HepG2 (cell line): ENCODE measurements at regions not wholly inside any gene's neighbourhood (a gene's known extent, or its start where the extent isn't known, plus 50 kb on each side); places are given as distances from the start of the nearest gene placed in this dataset.

Experiments
- ATAC-seq: fragments of 200-7000 bp; cut with Tn5 transposase; 3 replicates; pipeline ENCODE4 v1.9.1; 2020; ENCODE audit warnings: mild to moderate bottlenecking, moderate library complexity
- BruUV-seq: library from RNA; stranded (reverse); fragments of 400-500 nt; replicated peaks from 2 replicates; lab custom pipeline; 2021; lab: Mats Ljungman, UMichigan
- CTCF ChIA-PET: fragments of 300-600 bp; formaldehyde crosslinking; extraction: SDS; loops from one replicate; lab custom pipeline; 2021; ENCODE audit warnings: low total read pairs, inconsistent platforms, low intra/inter-chr PET ratio; lab: Yijun Ruan, JAX
- POLR2A ChIA-PET: fragments of 350-600 bp; sonication (Branson Sonifier 250); formaldehyde crosslinking; loops from one replicate; lab custom pipeline; 2020; ENCODE audit warnings: antibody characterized with exemption, inconsistent platforms; lab: Yijun Ruan, JAX
- DNase-seq: peaks from one replicate; pipeline ENCODE4 v3.0.0-alpha.2; 2015; ENCODE audit warnings: low spot score
- FAIRE-seq: peaks from 3 replicates; lab custom pipeline; 2011; peaks lifted over from hg19 to GRCh38; lab: Jason Lieb, UNC
- H2AFZ ChIP-seq: one replicate; pipeline ENCODE4 v1.6.1; 2011; ENCODE audit warnings: low read length, inconsistent platforms
- H3K27ac ChIP-seq: fragments of 300-600 bp; 3 replicates; pipeline ENCODE4 v1.8.0; 2011; ENCODE audit warnings: mixed run types, mild to moderate bottlenecking, mixed read lengths, low read length, inconsistent platforms; ENCODE audit not compliant: insufficient read depth; ENCODE audit errors: extremely low read length
- H3K27me3 ChIP-seq, 2 experiments: fragments of 200-600 bp in 1 of 2; 2 replicates in 1 of 2; 3 replicates in 1 of 2; pipeline versions ENCODE4 v1.6.0 to v1.8.0; 2011; ENCODE audit warnings: low read length in 2 of 2, mild to moderate bottlenecking in 2 of 2, moderate library complexity in 2 of 2, inconsistent platforms in 1 of 2; ENCODE audit not compliant: insufficient read depth in 2 of 2, control insufficient read depth in 1 of 2
- H3K36me3 ChIP-seq, 2 experiments: fragments of 200-600 bp in 1 of 2; replicated peaks in 1 of 2; 2 replicates in 1 of 2; 3 replicates in 1 of 2; pipeline versions ENCODE4 v1.5.1 to v1.8.0; 2011; ENCODE audit warnings: low read length in 2 of 2, inconsistent platforms in 1 of 2; ENCODE audit not compliant: insufficient read depth in 2 of 2, control insufficient read depth in 1 of 2
- H3K4me1 ChIP-seq: 2 replicates; pipeline ENCODE4 v1.5.1; 2012; ENCODE audit warnings: low read length, inconsistent platforms; ENCODE audit not compliant: insufficient read depth
- H3K4me2 ChIP-seq: 2 replicates; pipeline ENCODE4 v1.6.0; 2011; ENCODE audit warnings: low read depth, low read length, inconsistent platforms
- H3K4me3 ChIP-seq, 3 experiments: fragments of 200-600 bp in 1 of 3; sonication (generic), shearing (Covaris generic) in 1 of 3; replicated peaks in 1 of 3; 2 replicates each; pipeline ENCODE4 v1.5.1; 2011 to 2016; ENCODE audit warnings: low read length in 3 of 3, inconsistent platforms in 2 of 3, low read depth in 2 of 3, mild to moderate bottlenecking in 2 of 3, control low read depth in 1 of 3, mixed read lengths in 1 of 3; ENCODE audit not compliant: insufficient read depth in 1 of 3
- H3K79me2 ChIP-seq: one replicate; pipeline ENCODE4 v1.6.1; 2011; ENCODE audit warnings: low read length, inconsistent platforms; ENCODE audit not compliant: insufficient read depth
- H3K9ac ChIP-seq: 2 replicates; pipeline ENCODE4 v1.6.0; 2011; ENCODE audit warnings: mild to moderate bottlenecking, low read depth, low read length, inconsistent platforms; ENCODE audit not compliant: insufficient read depth
- H3K9me3 ChIP-seq: 2 replicates; pipeline ENCODE4 v1.5.1; 2012; ENCODE audit warnings: mild to moderate bottlenecking, low read length
- H4K20me1 ChIP-seq: 2 replicates; pipeline ENCODE4 v1.6.0; 2011; ENCODE audit warnings: inconsistent platforms, mild to moderate bottlenecking, low read length, moderate library complexity; ENCODE audit not compliant: insufficient read depth
- ATRX ChIP-seq: sonication (generic); formaldehyde crosslinking; IDR thresholded peaks from 2 replicates; pipeline ENCODE4 v1.4.0; 2020; ENCODE audit warnings: missing genetic modification reagents, borderline replicate concordance
- HIVEP1 ChIP-seq: sonication (generic); formaldehyde crosslinking; IDR thresholded peaks from 2 replicates; pipeline ENCODE4 v1.4.0; 2020; ENCODE audit warnings: mild to moderate bottlenecking, missing genetic modification reagents
- HNRNPL ChIP-seq: fragments of 200-400 bp; formaldehyde crosslinking; IDR thresholded peaks from 2 replicates; pipeline ENCODE4 v1.6.1; 2017; ENCODE audit warnings: mild to moderate bottlenecking, low read depth, low read length
- MYNN ChIP-seq: sonication (generic); formaldehyde crosslinking; IDR thresholded peaks from 2 replicates; pipeline ENCODE4 v1.4.0; 2020; ENCODE audit warnings: mild to moderate bottlenecking, low read depth, missing genetic modification reagents
- RBM22 ChIP-seq: fragments of 200-400 bp; formaldehyde crosslinking; optimal IDR thresholded peaks from 2 replicates; pipeline ENCODE3; 2017; ENCODE audit warnings: mild to moderate bottlenecking, low read length, moderate library complexity
- RNF2 ChIP-seq: fragments of 450-650 bp; conservative IDR thresholded peaks from 2 replicates; pipeline ENCODE4 v1.6.1; 2016; ENCODE audit warnings: low read depth
- SOX5 ChIP-seq: IDR thresholded peaks from 2 replicates; pipeline ENCODE4 v1.6.1; 2016; ENCODE audit warnings: borderline replicate concordance
- STAT5B ChIP-seq: sonication (generic); formaldehyde crosslinking; IDR thresholded peaks from 2 replicates; pipeline ENCODE4 v1.4.0; 2020; ENCODE audit warnings: missing genetic modification reagents
- TARDBP ChIP-seq: sonication (generic); formaldehyde crosslinking; IDR thresholded peaks from 2 replicates; pipeline ENCODE4 v1.8.0; 2022; ENCODE audit warnings: mild to moderate bottlenecking, missing genetic modification reagents
- ZBTB39 ChIP-seq: sonication (generic); formaldehyde crosslinking; IDR thresholded peaks from 2 replicates; pipeline ENCODE4 v1.5.0; 2020; ENCODE audit warnings: missing genetic modification reagents
- ZNF263 ChIP-seq: sonication (generic); formaldehyde crosslinking; IDR thresholded peaks from 2 replicates; pipeline ENCODE4 v1.4.0; 2020; ENCODE audit warnings: missing genetic modification reagents
- ZNF83 ChIP-seq: sonication (generic); formaldehyde crosslinking; IDR thresholded peaks from 2 replicates; pipeline ENCODE4 v1.4.0; 2020; ENCODE audit warnings: missing genetic modification reagents, mild to moderate bottlenecking, borderline replicate concordance
- WGBS: methylation state at CpG from one replicate; pipeline ENCODE4 v1.1.6; 2017; ENCODE audit warnings: low lambda C conversion rate; 5-methylcytosine and 5-hydroxymethylcytosine counted together
- in situ Hi-C: cut with HindIII; loops from 2 replicates; pipeline ENCODE4 v1.10.0; 2017; ENCODE audit warnings: low pct_unique_long_range_greater_than_20kb; ENCODE audit not compliant: extremely low pct_ligation_motif_present
- intact Hi-C: fragments of 100-400 bp; cut with micrococcal nuclease; formaldehyde crosslinking; loops from one replicate; pipeline ENCODE4 v1.10.0; 2022; ENCODE audit not compliant: unreplicated experiment

GRCh38 chr5:34517249-34517648, 138.9 kb upstream of the RAI14 start:
- no peak overlapping the region for H3K27ac ChIP-seq
- ATAC-seq (no peak), DNase-seq (no peak), FAIRE-seq (no peak)
- peaks cover 10% of the 10 kb centered on the region for H3K4me1 ChIP-seq
- H3K27me3 ChIP-seq, result no peaks in the 10 kb centered on the region
- WGBS, result 0% methylated on average over 2 of the region's 2 CpGs
- H2AFZ ChIP-seq, result no peak overlapping the region
- no peak overlapping the region for H3K4me3 ChIP-seq
- ChIA-PET POLR2A (no interaction called here), CTCF (no interaction called here)
- no peak overlapping the region for H3K4me2 ChIP-seq
- no TSS peak for BruUV-seq
- H4K20me1 ChIP-seq, result no peaks in the 10 kb centered on the region
- no peaks in the 10 kb centered on the region for H3K9me3 ChIP-seq
- H3K9ac ChIP-seq, result no peak overlapping the region
- H3K79me2 ChIP-seq, result no peaks in the 10 kb centered on the region
- TF ChIP-seq STAT5B (CRISPR knock-in tag), result no peak
- no peak for TF ChIP-seq RNF2
- TF ChIP-seq HIVEP1, result no peak
- no peak for TF ChIP-seq ZNF83
- no peak for TF ChIP-seq ZNF263
- no peak for TF ChIP-seq ATRX
- TF ChIP-seq ZBTB39 (CRISPR knock-in tag), result no peak
- TF ChIP-seq HNRNPL, result no peak
- TF ChIP-seq TARDBP (CRISPR knock-in tag), result no peak
- no peak for TF ChIP-seq SOX5 (CRISPR knock-in tag)
- TF ChIP-seq RBM22, result no peak
- no peak for TF ChIP-seq MYNN
- H3K36me3 ChIP-seq, result no peaks in the 10 kb centered on the region
- intact Hi-C loops, result no loop called here
- in situ Hi-C loops, result no loop called here
